MM.1S (cell line): ENCODE measurements at regions not wholly inside any gene's neighbourhood (a gene's known extent, or its start where the extent isn't known, plus 50 kb on each side); places are given as distances from the start of the nearest gene placed in this dataset.

ENCODE experiments used
- DNase-seq: peaks from one replicate; pipeline ENCODE4 v3.0.0-alpha.2; 2015
- H2AFZ ChIP-seq: fragments of 300-600 bp; sonication (generic); 2 replicates; pipeline ENCODE4 v1.6.0; 2016; ENCODE audit warnings: antibody characterized with exemption, low read length
- H3F3A ChIP-seq: fragments of 300-600 bp; sonication (generic); 2 replicates; pipeline ENCODE4 v1.6.1; 2016; ENCODE audit warnings: mild to moderate bottlenecking, antibody characterized with exemption, low read length, moderate library complexity, mixed read lengths; ENCODE audit not compliant: insufficient read depth
- H3K27ac ChIP-seq: fragments of 300-600 bp; sonication (generic); 2 replicates; pipeline ENCODE4 v1.5.1; 2016; ENCODE audit warnings: mild to moderate bottlenecking, low read length
- H3K27me3 ChIP-seq: fragments of 300-600 bp; sonication (generic); replicated peaks from 2 replicates; pipeline ENCODE4 v1.6.0; 2016; ENCODE audit warnings: low read length; ENCODE audit not compliant: insufficient read depth
- H3K36me3 ChIP-seq: fragments of 300-600 bp; sonication (generic); replicated peaks from 2 replicates; pipeline ENCODE4 v1.6.1; 2016; ENCODE audit warnings: mild to moderate bottlenecking, low read length, mixed read lengths; ENCODE audit not compliant: insufficient read depth
- H3K4me1 ChIP-seq: fragments of 300-600 bp; sonication (generic); 2 replicates; pipeline ENCODE4 v1.6.1; 2016; ENCODE audit warnings: low read length, mixed read lengths
- H3K4me2 ChIP-seq: fragments of 300-600 bp; sonication (generic); 2 replicates; pipeline ENCODE4 v1.6.0; 2016; ENCODE audit warnings: low read depth, low read length
- H3K4me3 ChIP-seq: fragments of 300-600 bp; sonication (generic); 2 replicates; pipeline ENCODE4 v1.5.1; 2016; ENCODE audit warnings: low read length, mixed read lengths
- H3K79me2 ChIP-seq: fragments of 300-600 bp; sonication (generic); 2 replicates; pipeline ENCODE4 v1.6.1; 2016; ENCODE audit warnings: mixed run types, low read length, mixed read lengths
- H3K9ac ChIP-seq: fragments of 300-600 bp; sonication (generic); 2 replicates; pipeline ENCODE4 v1.6.1; 2016; ENCODE audit warnings: low read length, mixed read lengths
- H3K9me2 ChIP-seq: fragments of 300-600 bp; sonication (generic); replicated peaks from 2 replicates; pipeline ENCODE4 v1.6.1; 2016; ENCODE audit warnings: mild to moderate bottlenecking, low read length, mixed read lengths; ENCODE audit not compliant: insufficient read depth
- H3K9me3 ChIP-seq: fragments of 300-600 bp; sonication (generic); replicated peaks from 2 replicates; pipeline ENCODE4 v1.6.1; 2016; ENCODE audit warnings: mild to moderate bottlenecking, low read length, mixed read lengths; ENCODE audit not compliant: insufficient read depth
- H4K20me1 ChIP-seq: fragments of 300-600 bp; sonication (generic); 2 replicates; pipeline ENCODE4 v1.6.1; 2016; ENCODE audit warnings: mild to moderate bottlenecking, low read length, moderate library complexity, mixed read lengths; ENCODE audit not compliant: insufficient read depth
- EZH2 ChIP-seq: fragments of 300-600 bp; sonication (generic); optimal IDR thresholded peaks from 2 replicates; pipeline ENCODE3; 2017; ENCODE audit warnings: low read depth, mild to moderate bottlenecking, antibody characterized with exemption, low read length, mixed read lengths
- EZH2phosphoT487 ChIP-seq: fragments of 300-600 bp; sonication (generic); IDR thresholded peaks from 2 replicates; pipeline ENCODE4 v1.6.1; 2018; ENCODE audit warnings: antibody characterized with exemption, low read length
- TF ChIP-seq, protein P1 (sequence below): fragments of 300-600 bp; sonication (generic); IDR thresholded peaks from 2 replicates; pipeline ENCODE4 v1.5.1; 2016; ENCODE audit warnings: antibody characterized with exemption, low read length, mixed read lengths

DNA sequence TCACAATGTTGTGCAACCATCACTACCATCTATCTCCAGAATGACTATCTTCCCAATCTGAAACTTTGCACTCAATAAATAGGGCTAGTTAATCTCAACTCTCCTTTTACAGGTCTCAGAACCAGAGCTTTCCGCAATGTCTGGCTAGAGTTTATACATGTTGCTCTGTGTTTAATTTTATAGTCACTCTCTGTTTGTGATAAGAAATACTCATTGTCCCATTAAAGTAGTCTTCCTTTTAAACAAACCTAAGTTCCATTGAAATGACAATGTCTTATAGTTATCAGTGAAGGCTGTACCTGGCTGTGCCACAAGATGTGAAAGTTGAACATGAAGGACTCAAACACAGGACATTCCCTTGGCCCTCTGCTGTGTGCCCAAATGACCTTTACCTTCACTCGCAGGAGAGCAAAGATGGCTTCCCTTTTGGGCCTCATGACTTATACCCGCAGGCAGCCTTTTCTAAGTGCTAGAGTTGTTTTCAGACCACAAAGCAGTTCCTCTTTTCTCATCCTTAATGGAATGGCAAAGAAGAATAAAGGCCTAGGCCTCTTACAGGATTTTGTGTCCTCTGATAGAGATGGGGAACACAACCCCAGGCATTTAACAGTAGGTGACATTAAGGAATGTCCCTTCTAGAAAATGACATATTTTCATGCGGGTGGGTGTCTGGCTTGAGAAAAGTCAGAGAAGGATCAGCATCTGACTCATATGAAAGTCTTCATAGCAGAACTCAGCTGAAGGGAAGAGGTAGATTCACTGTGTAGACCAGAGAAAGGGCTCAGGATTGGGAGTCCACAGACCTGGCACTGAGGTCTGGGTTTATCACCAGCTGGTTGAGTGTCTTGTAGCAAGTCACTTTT is 69.6 kb upstream of the ATP10B start:
- Histone ChIP-seq H2AFZ (no peak overlapping the region), H3K9me3 (no peaks in the 10 kb centered on the region), H3K27me3 (no peaks in the 10 kb centered on the region), H3K4me1 (no peaks in the 10 kb centered on the region), H3K79me2 (no peaks in the 10 kb centered on the region), H3K9me2 (no peaks in the 10 kb centered on the region), H3K4me3 (no peak overlapping the region), H3K36me3 (no peaks in the 10 kb centered on the region), H3K4me2 (no peak overlapping the region), H3K27ac (no peak overlapping the region), H3F3A (no peaks in the 10 kb centered on the region), H3K9ac (no peak overlapping the region), H4K20me1 (no peaks in the 10 kb centered on the region)
- DNase-seq: no peak
- no peak for TF ChIP-seq EZH2phosphoT487
- TF ChIP-seq EZH2: no peak
- TF ChIP-seq, protein P1, sequence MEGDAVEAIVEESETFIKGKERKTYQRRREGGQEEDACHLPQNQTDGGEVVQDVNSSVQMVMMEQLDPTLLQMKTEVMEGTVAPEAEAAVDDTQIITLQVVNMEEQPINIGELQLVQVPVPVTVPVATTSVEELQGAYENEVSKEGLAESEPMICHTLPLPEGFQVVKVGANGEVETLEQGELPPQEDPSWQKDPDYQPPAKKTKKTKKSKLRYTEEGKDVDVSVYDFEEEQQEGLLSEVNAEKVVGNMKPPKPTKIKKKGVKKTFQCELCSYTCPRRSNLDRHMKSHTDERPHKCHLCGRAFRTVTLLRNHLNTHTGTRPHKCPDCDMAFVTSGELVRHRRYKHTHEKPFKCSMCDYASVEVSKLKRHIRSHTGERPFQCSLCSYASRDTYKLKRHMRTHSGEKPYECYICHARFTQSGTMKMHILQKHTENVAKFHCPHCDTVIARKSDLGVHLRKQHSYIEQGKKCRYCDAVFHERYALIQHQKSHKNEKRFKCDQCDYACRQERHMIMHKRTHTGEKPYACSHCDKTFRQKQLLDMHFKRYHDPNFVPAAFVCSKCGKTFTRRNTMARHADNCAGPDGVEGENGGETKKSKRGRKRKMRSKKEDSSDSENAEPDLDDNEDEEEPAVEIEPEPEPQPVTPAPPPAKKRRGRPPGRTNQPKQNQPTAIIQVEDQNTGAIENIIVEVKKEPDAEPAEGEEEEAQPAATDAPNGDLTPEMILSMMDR: no peak

DNA sequence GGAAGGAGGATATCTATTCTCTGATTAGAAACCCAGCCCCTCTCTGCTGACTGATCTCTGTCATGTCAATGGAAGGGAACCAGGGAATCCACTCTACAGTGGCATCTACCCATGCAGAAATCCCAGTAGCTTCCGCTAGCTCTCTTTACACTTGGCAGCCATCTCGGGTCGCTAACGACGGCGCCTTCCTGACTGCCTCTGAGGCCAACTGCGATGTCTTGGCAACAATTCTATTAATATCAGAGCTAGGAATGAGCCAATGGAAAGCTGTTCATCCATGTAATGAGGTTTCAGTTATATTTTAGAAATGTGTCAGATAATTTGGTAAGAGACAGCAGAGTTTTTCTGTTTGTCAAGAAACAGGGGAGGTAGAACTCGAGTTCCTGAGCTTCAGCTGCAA is 67.6 kb upstream of the ATP10B start:
- no peaks in the 10 kb centered on the region for H3K4me1 ChIP-seq
- no peaks in the 10 kb centered on the region for H3K9me3 ChIP-seq
- H3K27ac ChIP-seq: no peak overlapping the region
- TF ChIP-seq, protein P1: no peak
- TF ChIP-seq EZH2 (no peak), EZH2phosphoT487 (no peak)
- no peak overlapping the region for H3K4me2 ChIP-seq
- no peaks in the 10 kb centered on the region for H4K20me1 ChIP-seq
- no peaks in the 10 kb centered on the region for H3K9me2 ChIP-seq
- no peak overlapping the region for H3K4me3 ChIP-seq
- no peak overlapping the region for H2AFZ ChIP-seq
- H3K27me3 ChIP-seq: no peaks in the 10 kb centered on the region
- no peaks in the 10 kb centered on the region for H3F3A ChIP-seq
- no peaks in the 10 kb centered on the region for H3K36me3 ChIP-seq
- no peak for DNase-seq
- H3K9ac ChIP-seq: no peak overlapping the region
- no peaks in the 10 kb centered on the region for H3K79me2 ChIP-seq

DNA sequence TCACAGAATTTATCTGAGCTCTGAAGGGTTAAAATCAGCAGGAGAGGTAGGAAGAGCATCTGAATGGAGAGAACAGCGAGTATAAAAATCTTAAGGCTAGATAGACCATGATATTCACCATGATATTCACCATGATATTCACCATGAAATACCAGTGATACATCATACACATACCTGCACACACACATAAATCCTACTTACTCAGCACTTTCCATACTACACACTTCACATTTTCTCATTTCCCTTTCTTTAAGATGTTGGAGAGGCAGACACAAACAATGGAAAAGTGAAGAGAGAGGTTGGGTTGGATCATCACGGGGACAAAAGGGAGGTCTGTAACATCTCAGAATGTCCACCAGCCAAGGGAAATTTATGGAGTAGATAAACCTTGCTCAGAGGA is 66.4 kb upstream of the ATP10B start:
- no peak for DNase-seq
- H3K4me2 ChIP-seq: no peak overlapping the region
- no peaks in the 10 kb centered on the region for H3K4me1 ChIP-seq
- no peaks in the 10 kb centered on the region for H4K20me1 ChIP-seq
- no peaks in the 10 kb centered on the region for H3F3A ChIP-seq
- H3K4me3 ChIP-seq: no peak overlapping the region
- no peak overlapping the region for H3K27ac ChIP-seq
- no peak overlapping the region for H3K9ac ChIP-seq
- no peaks in the 10 kb centered on the region for H3K36me3 ChIP-seq
- TF ChIP-seq, protein P1: no peak
- TF ChIP-seq EZH2phosphoT487: no peak
- no peak for TF ChIP-seq EZH2
- no peaks in the 10 kb centered on the region for H3K9me2 ChIP-seq
- H3K27me3 ChIP-seq: no peaks in the 10 kb centered on the region
- H3K9me3 ChIP-seq: no peaks in the 10 kb centered on the region
- no peak overlapping the region for H2AFZ ChIP-seq
- no peaks in the 10 kb centered on the region for H3K79me2 ChIP-seq
